HG03045 (cell line): ENCODE measurements at regions not wholly inside any gene's neighbourhood (a gene's known extent, or its start where the extent isn't known, plus 50 kb on each side); places are given as distances from the start of the nearest gene placed in this dataset.
A peak's percentile ranks its signal among the peaks of the same experiment; 100 is the strongest.

Experiments used
- ATAC-seq: cut with Tn5 transposase; IDR thresholded peaks from one replicate; pipeline ENCODE4 v1.9.1; 2021; ENCODE audit warnings: mild to moderate bottlenecking, moderate library complexity; ENCODE audit not compliant: unreplicated experiment

DNA sequence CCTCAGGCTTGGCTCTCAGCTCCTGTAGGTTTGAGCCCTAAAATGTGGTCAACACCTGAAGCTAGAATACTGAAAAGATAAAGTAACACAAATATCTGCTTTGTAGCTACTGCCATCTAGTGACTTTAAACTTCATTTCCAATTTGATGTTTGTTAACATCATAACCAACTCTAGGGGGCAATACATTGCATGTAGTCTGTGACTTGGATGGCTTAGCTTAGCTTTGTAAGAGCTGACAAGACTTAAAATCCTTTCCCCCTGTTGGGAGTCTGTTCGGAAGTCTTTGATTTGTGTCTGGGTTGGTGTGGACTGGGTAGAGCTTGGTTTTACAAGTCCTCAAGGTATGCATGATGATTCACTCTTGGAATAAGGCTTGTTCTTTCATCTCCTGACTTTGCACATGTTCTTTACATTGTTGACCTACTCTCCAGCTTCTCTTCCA, 51.7 kb downstream of the SCN11A start:
- ATAC-seq, result peak; percentile 65

DNA sequence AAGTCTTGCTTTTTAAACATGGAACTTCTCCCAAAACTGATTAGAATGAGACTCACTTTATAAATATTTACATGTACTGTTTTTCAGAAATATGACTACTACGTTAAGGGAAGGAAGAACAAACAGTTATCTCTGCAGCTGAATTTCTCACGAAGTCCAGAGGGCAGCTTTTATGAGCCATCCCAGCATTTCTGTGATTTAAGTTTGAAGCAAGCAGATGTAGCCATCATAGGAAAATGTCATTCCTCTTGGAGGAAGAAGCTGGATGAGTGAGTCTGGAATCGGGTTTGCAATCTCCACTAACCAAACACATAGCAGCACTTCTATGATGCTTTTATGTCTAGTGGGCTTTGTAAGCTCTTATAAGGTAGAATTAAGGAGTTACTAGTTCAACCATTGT, 53.7 kb downstream of the SCN11A start:
- ATAC-seq, result no peak

DNA sequence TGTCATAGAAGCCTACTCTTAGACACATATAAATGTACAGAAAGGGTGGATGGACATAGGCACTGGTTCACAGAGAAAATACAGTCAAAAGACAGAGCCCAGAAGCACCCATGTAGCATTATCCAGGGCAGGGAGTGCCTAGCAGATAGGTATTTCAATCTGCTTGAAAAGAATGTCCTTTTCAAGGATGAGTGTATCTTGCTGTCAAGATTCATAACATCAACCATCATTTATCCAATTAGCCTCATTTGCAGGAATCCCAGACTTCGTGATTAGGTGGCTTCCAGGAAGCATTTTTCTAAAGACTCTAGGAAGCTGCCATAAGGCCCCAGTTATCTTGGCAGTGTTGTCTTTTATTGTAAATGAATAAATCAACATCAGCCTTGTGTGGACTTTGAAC, 55.6 kb downstream of the SCN11A start:
- no peak for ATAC-seq

DNA sequence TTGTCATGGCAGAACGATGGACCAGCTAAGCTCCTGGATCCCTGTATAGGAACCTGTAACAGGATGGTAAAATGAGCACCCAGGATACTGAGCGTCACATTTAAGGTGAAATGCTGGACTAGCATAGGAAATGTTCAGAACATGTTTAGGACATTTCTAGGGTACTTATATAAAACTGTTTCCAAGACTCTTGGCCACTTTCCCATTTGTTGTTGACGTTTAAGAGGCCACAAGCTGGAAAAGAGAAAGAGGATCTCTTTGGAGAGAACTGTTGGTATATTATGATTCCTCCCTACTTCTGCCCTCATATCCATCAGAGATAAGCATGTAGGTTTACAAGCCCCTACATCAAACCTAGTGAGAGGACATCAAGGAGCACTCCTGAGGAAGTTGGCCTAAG, 57.5 kb downstream of the SCN11A start:
- ATAC-seq, result no peak

DNA sequence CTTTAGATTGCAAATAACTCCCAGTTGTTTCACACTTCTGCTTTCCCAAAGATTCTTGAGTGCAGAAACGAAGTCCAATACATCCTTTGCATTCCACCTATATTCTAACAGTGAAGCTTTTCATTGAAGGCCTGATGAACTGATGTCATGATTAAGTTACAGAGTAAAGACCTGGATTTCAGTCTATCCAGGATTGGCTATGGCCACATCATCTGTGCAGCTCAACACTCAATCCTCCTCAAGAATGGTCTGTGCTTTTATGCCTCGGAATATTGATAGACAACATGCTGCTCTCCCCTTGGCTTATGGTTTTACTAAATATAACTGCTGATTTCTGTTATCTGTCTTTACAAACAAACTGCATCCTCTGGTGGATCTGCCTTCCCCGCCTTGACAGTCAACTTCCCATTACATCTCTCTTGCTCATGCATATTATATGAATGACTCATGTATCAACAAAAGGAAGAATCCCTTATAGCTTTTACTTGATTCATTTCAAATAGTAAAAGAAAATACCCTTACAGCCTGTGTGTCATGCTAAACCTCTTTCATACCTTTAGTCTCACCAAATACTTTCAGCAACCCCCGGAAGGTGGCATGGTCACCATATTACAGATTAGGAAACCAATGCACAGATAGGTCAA, 59.5 kb downstream of the SCN11A start:
- no peak for ATAC-seq

DNA sequence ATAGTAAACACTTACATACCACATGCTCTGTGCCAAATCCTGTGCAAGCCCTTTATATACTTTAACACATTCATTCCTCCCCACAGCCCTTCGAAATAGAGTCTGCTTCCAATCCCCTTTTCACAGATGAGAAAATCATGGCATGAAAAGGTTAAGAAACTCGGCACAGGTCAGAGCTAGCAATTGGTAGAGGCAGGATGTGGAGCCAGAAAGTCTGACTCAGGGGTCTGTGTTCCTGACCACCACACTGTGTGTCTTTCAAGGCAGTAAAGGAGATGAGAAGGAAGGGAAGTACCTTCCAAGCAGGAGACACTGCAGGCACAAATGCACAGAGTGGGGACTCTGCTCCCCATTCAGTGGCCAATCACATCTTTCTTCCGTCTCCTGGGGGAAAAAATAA, 61.1 kb downstream of the SCN11A start:
- ATAC-seq, result no peak

DNA sequence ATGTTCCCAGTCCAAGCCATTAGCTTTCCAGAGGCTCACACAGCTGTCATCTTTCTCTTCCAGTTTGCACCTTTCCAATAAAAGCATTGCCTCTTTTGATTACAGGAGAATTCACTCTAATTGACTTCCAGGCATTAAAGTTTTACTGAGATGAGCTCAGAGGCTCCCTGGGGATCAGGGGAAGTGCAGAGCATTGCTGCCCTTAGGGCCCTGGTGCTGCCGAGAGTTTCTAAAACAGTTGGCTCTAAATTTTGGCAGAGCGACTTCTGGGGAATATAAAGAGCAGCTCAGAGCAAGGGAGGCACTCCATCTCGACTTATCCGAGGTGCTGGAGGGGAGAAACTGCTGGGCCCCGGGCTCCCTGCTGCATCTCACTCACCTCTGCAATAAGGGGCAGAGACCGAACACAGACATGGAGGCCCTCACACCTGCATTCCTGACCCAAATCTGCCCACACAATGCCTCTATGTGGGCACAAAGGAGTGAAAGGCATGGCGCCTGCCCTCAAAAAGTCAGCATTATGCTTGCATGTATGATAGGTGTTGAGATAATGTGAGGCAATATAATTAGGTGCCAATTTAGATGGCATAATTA, 61.7 kb downstream of the SCN11A start:
- ATAC-seq, result no peak

DNA sequence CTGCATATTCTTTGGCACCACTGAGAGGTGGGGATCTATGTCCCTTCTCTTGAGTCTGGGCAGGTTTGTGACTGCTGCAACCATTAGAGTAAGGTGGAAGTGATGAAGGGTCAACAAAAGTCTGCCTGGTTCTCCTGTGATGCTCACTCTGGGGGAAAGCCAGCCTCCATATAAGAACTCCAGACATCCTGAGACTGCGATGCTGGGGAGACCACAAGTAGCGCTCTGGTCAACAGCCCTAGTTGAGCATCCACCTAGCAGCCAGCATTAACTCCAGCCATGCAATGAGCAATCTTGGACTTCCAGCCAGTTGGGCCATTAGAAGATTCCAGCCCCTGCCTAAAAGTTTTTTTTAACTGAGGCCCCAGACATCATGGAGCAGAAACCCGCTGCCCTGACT, 62.8 kb downstream of the SCN11A start:
- no peak for ATAC-seq

DNA sequence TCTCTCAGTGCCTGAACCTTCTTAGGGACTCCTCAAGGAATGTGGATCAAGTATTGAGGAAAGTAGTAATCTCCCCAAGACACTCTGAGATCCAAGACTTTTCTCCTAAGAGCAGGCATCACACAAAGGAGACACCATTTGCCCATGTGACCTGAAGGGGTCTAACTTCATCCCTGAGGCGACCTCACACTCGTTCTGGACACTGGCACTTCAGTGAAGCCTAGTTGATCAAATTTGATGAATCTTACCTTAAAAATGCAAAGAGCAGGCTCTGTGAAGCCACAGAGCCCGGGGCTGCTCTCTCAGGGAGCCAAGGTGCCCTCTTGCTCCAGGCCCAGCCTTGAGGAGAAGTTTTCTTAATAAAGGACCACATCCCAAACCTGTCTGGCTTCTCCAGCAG, 64.3 kb downstream of the SCN11A start:
- ATAC-seq, result no peak

DNA sequence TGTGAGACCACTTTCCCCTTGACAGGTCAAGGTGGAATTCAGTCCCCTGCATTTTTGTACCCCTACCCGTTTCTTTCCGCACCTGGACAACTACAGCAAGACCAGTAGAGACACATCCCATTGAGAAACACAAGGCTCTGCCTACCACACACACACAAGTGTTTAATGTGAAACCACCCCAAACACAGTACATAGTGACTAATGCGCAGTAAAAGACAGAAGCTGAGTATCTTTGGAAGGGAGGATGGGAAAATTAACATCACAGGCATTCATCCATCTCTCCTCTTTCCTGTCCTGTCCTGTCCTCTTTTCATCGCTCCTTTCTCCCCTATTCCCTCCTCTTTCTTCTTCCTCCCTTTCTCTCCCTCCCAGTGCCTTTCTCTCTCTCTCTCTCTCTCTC, 64.8 kb downstream of the SCN11A start:
- no peak for ATAC-seq

DNA sequence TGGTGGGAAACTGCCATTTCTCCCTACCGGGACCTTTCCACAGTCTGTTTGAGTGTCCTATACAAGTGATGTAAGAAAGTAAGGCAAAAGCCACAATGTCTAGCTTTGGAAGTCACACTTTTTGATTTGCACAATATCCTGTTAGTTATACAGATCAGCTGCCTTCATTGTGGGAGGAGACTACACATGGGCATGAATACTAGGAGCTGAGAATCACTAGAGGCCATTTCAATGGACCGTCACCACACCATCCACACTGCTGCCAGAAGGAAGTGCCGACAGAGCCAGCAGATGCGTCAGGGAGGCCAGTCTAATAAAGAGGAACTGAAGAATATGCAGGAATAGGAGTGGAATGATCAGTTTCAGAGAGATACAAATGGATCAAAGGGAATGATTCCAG, 65.8 kb downstream of the SCN11A start:
- no peak for ATAC-seq

DNA sequence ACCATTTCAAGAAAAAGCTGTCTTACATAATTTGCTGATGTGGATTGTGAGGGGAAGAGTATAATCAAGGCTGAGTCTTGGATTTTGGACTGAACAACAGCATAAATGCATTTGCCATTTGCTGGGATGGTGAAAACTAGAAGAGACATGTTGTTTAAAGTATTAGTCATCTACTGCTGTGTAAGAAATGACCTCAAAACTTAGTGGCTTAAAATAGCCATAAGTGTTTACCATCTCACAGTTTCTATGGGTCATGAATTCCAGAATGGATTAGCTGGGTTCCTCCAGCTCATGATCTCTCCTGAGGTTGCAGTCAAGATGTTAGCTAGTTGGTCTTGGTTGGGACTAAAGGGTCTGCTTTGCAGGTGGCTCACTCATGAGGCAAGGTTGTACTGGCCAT, 66.2 kb downstream of the SCN11A start:
- no peak for ATAC-seq

DNA sequence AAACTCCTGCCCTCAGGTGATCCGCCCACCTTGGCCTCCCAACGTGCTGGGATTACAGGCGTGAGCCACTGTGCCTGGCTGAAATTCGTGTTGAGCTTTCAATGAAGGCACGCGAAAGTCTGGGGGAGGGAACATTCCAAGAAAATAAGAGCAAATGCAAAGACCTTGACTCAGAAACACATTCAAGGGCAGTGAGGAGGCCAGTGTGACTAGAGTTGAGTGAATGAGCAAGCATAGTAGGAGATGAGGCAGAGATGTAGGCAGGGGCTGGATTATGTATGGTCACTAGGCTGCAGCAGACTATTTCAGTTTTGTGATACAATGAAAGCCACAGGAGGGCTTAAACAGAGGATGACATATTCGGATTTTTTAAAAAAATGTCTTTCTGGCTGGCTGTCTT, 67.0 kb downstream of the SCN11A start:
- no peak for ATAC-seq

DNA sequence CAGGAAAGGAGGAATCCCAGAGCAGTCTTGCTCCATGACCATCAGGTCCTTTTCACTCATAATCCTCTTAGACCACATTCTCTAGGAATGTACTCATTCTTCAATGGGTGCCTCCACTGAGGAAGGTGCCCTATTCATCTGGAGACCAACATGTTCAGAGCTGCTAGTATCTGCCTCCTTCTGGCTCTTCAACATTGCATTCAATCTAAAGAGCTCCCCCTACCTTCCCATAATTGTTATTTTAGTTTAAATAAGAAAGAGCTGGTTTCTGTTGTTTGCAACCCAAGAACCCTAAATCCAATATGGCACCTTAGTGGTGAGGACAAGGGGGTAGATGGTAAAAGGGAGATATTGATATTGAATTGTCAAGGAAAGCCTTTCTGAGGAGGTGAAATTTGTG, 67.6 kb downstream of the SCN11A start:
- no peak for ATAC-seq

DNA sequence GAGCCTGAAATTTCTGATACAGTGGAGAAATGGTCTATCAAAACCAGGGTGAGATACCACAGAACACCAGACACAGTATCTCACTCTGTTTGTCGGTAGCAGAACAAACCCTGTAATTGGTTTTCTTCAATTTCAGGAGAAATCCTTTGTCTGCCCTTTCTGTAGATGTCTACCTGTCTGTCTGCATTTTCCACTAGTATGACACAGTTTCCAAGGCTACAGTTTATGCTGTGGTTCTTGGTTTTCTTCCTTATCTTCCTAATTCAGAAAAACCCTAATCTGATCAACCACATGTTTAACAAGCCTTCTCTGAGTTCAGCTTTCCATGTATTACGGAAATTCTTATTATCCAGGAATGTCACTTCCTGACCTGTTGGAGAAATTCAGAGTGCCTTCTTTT, 70.8 kb downstream of the SCN11A start:
- ATAC-seq, result no peak

DNA sequence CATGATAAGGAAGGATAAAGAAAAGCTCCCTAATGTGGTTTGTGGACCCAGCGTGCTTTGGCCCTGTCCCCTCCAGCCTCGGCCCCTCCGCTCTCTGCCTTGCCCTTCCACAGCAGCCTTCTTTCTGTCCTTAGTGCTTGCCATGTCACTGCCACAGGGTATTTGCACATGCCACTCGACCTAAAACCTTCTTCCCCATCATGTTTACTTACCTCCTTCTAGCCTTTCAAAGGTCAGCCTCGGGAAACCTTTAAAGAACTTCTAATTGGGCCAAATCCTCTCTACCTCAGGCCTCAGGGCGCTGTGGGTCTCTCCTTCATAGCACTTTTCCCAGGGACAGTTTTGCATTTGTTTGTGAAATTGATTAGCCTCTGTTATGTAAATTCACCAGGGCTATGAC, 73.0 kb downstream of the SCN11A start:
- ATAC-seq, result no peak

DNA sequence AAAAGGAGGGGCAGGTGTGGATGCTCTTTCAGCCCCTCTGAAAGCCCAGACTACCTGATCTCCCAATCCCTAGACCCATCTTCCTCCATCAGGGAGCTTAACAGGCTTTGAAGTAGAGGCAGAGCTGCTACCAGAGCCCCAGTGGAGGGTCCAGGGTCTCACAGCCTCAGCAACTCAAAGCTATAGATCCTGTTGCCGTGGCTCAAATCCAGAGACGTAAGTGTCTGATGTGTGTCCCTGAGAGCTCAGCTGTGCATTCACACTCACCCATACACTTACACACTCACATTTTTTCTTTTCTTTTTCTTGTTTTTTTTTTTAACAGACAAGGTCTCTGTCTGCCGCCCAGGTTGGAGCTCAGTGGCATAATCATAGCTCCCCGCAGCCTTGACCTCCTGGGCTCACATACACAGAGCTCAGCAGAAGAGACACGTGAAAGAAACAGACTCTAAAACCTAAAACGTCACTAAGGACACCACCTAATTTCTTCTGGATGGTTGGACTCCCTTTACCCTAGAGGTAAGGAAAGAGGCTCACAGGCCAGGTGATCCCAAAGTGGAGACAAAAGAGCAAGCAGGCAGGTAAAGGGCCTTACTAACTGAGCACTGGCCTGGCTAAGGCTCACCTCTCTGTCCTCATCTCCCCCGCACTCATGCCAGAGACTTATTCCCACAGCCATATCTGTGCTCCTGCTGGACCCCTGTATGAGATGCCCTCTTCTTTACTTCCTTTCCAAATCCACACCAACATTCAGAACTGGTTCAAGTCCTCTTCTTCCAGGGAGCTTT, 80.7 kb downstream of the SCN11A start:
- no peak for ATAC-seq

DNA sequence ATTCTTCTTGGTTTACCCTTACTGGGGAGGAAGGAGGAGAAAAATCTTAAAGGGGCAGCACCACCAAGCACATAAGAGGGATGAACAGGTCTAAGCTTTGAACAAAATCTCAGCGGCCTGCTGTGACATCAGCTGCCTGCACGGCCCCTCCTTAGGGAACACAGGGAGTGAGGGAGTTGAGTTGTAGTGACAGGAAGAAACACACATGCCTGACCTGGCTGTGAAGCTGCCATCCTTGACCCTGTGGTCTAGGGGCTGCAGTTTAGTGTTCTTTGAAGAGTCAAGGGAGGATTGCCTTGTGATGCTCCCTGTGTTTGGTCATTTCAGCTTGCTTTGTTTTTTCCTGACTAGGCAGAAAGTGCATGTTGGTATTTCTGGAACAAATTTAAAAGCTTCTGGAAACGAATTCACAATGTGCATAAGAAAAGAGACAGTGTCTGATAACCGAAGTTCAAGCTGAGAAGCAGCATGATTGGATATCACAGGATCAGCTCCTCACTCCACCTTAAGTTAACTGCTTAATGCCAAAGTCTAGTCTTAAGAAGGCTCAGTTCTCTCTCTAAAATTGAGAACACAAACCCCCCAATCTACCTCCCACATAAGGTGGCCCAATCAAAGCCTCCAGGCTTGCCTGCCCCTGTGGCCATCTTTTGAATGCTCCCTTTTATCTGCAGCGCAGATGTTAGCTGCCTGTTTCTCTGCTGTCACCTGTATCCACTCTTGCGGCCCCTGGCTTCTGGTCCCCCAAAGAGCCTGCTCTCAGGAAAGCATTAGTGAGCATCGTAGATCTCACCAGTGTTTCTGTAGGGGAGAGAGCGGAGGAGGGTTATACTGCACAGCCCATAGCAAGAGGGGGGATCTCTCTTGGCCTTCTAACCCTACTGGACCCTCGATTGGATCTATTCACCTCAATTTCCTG, 82.2 kb downstream of the SCN11A start:
- ATAC-seq, result no peak

DNA sequence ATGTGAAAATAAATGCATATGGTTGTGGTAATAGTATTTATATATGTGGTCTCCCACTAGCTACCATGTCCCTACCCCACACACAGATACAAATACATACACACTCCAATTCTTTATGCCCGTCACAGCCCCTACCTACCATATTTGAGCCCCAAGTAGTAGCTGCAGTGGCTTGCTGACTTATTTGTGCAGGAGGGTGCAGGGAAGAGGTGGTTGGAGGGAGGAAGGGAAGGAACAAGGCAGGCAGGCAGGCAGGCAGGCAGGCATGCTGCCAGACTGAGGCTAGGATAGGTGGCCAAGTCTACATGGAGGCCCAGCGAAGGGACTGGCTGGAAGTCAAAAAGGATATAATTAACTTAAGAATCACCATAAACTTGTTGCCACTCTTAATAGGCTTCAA, 82.9 kb downstream of the SCN11A start:
- ATAC-seq, result no peak

DNA sequence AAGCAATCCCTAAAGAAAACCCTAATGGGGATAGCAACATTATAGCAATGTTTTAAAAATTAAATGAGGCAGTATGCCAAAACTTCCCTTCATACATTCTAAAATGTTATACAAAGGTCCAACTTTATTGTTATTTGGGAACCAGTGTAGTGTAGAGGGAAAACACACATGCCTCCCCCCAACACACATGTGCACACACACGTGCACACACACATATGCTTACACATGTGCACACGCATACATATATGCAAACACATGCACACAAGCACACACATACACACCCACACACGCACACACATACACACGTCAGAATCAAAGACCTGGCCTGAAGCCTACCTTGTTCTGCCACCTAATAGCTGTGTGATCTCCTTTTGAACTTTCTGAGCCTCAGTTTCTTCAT, 83.3 kb downstream of the SCN11A start:
- ATAC-seq, result no peak

DNA sequence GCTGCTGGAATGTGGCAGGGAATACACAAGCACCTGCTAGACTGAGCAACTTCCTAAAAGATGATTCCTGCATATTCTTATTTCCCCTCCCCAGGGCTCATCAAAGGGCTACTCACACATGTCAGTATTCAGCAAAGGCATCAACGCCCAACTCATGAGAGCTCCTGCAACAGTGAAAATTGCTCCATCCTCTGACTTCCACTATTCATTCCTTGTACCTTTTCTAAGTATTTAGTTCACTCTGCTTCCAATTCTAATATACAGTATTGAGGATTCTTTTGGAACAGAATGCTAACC, 84.1 kb downstream of the SCN11A start:
- ATAC-seq, result no peak
